GM19455 (cell line): ENCODE measurements at regions not wholly inside any gene's neighbourhood (a gene's known extent, or its start where the extent isn't known, plus 50 kb on each side); places are given as distances from the start of the nearest gene placed in this dataset.
"Not testable (repeated sequence)": the region's sequence is repeated elsewhere in the genome, so short reads cannot be mapped to it uniquely, and the experiment has no call there.

Experiments
- ATAC-seq: cut with Tn5 transposase; IDR thresholded peaks from one replicate; pipeline ENCODE4 v1.9.1; 2021; ENCODE audit not compliant: unreplicated experiment

DNA sequence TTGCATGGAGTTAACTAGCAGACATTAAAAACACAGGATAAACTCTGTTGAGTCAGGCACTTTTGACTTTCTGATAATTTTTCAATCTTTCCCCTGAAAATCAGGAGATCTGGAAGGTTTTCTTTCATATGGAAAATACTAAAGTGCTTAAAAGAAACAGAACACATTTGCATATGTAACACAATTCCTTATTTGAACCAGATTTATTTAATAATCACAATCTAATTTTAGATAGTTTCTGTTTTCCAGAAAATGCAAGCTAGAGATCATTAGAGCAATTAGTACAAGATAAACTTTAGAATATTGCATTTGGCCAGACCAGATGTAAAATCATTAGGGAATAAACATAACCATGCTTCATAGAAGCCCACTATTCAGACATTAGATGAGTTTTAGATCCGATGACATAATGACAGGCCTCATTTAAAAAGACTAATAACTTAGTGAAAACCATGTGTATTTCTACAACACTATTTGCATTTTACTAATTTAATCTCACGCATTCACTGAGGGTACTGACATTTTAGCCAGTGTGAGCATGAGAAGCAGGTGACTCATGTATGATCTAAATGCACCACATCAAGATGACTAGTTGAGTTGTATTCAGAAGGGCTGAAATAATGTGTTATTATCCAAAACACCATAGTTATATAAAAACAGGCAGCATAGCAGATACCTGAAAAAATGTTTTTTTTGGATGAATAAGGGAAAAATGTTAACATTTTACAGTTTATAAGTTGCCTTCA is 611.5 kb downstream of the LTN1 start:
- ATAC-seq = not testable (repeated sequence)

DNA sequence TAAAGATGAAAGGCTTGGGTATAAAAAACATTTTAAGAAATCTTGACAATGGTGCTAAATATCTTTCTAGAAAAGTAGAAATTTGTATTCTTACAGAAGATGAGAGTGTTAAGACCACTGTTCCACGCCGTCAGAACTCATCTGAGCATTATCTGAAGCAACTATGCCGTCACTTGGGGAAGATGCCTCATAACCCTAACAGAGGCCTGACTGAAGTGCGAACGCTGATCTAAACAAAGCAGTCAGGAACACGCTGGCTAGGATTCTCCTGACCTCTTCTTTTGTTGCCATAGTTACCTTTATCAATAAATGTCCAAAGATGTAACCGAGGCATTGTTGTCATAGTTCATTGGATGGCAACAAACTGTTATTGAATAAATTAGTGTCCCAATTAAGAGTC is 612.4 kb downstream of the LTN1 start:
- no peak for ATAC-seq

DNA sequence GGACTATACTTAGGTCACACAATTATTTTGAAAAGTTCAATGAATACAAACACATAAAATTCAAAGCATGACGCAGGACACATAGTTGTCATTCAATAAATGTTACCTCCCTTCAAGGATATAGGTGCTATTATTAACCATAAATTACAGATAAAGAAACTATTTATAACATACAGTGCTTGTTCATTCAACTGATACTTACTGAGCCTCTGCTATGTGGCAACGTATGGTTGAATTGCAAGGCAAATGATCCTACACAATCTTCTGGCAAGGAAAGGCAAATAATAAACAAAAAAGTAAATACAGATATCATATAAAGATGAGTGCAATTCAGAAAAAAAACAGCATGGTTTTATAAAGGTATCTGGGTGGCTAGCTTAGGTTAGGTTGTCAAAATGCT is 614.7 kb downstream of the LTN1 start:
- no peak for ATAC-seq

DNA sequence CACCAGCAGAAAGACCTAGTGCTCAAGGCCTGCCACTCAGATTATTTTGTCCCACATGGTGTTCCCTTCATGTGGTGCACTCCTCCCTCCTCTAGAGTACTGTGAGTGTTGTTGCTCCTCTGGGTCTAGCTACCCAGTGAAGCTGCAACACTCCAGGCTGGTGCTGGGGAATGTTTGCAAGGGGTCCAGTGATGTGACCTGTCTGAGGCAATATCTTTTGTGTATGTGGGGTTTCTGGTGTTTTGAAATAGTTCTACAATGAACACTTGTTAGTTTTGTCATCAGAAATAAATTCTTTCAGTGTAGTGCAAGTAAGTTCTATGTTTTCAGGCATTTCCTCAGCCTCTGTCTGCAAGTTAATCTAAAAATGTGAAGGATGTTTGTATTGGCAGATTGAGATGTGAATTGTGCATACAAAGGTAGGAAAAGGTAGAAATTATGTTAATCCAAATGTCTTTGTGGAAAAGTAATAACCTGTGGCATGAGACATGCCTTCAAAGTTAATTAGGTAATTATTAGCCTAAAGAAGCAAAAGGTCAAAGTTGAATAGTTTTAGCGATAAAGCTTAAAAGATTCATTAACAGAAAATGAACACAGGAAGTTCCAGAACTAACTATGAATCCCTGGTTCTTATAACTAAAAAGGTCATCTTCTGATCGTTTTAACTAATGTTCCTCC is 616.8 kb downstream of the LTN1 start:
- no peak for ATAC-seq

DNA sequence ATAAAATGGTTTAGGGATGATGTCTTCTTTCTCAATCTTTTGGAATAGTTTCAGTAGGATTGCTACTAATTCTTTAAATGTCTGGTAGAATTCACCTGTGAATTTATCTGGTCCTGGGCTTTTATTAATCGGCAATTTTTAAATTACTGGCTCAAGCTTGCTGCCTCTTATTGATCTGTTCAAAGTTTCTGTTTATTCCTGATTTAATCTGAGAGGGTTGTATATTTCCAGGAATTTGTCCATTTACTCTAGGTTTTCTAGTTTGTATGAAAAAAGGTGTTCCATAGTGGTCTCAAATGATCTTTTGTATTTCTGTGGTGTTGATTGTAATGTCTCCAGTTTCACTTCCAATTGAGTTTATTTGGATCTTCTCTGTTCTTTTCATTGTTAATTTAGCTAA is 617.8 kb downstream of the LTN1 start:
- ATAC-seq = no peak

DNA sequence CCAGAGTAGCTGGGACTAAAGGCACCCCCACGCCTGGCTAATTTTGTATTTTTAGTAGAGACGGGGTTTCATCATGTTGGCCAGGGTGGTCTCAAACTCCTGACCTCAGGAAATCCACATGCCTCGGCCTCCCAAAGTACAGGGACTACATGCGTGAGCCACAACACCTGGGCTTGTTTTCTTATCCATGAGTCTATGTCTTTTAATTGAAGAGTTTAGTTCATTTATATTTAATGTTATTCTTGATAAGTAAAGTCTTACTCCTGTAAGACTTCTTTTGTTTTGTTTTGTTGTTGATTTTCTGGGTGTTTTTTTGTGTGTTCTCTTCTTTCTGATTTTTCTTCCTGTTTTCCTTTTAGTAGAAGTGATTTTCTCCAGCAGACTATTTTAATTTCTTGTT is 621.0 kb downstream of the LTN1 start:
- no peak for ATAC-seq

DNA sequence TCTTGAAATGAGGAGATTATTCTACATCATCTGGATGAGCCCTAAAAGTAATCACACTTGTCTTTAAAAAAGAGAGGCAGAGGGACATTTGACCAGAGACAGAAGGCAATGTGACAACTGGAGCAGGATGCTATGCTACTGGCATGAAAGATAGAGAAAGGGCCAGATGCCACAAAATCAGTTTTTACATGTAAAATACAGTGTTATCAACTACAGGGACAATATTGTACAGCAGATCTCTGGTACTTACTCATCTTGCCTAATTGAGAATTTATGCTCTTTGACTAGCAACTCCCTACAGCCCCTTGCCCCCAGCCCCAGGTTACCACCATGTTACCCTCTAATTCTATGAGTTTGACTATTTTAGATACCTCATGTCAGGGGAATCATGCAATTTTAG is 633.4 kb downstream of the LTN1 start:
- ATAC-seq = no peak

DNA sequence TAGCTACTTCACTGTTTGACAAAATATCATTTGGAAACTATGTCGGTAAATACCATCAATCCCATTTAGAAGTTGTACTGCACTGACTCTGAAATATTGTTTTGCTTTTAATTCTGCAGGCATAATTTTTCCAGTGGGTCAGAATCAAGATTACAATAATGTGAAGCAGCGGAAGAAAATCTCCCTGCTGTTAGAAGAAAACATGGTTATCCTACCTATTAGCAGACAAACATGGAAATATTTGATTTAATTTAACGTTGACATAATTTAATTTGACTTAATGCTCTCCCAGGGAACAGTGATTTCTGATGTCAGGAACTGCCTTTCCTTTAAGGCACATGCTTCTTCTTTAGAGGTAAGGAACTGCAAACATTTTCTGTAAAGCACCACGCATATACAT is 634.0 kb downstream of the LTN1 start:
- ATAC-seq = no peak

DNA sequence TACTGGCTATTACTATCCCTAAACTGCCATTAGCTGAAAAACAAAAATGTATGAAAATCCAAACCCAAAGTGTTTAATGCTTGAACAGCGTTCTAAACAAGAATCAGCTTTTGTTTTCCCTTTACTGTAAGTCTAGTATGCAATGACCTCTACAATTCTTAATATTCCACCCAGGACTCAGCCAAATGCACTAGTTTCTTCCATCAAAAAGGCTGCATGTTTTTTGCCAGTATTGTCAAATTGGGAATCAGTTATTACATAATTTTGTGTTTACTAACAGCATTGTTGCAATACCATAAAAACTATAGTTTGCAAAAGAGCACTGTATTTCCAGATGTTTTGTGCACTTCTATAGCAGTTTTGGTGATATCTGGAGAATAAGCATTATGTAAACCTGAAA is 634.5 kb downstream of the LTN1 start:
- no peak for ATAC-seq

DNA sequence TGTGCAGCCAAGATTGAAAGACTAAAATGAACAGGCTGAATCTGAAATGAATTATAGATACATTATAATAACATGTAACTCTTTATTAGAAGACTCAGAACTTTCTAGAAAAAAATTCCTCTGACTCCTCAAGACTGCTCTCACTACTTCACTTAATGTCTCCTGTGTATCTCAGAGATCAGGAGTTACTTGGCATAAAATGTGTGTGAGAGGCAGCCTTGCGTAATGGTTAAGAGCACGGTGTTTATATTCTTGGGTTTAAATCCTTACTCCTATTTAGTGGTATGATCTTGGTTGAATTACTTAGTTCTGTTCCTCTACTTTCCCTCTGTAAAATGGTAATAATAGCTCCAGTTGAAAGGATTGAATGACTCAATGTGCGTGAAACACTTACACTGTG is 634.9 kb downstream of the LTN1 start:
- ATAC-seq = no peak

DNA sequence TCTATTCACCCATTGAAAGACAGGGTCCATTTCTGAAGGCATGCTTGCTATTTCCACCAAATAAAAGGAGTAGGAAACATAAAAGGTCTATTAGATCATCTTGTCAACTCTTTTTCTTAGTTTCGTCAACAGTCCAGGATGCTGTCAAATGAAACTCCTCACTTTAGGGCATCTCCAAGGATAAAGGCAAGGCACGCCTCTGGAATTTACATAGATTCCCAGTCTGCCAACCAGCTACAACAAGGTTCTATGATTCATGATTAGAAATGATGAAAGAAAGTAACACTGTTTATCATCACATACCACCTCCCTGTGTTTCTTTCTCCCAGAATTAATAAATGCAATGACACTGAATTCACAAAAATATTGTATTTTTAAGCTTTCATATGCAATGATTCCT is 636.3 kb downstream of the LTN1 start:
- no peak for ATAC-seq

DNA sequence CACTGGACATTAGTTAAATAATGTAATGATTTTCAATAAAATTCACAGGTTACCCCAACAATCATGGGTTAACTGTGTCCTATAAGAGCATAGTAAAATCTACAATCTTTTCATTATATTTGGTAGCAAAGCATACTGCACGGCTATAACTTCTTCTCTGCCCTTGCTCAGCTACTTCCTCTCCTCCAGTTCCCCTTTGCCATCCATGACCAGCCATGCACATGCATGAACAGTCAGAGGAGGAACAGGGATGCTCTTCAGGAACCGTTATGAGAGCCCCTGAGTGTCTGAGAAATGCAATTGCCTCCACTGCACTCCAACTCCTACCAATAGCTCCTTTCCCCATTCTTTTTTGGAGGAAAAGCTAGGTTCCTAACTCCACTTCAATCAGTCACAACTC is 646.7 kb downstream of the LTN1 start:
- no peak for ATAC-seq

DNA sequence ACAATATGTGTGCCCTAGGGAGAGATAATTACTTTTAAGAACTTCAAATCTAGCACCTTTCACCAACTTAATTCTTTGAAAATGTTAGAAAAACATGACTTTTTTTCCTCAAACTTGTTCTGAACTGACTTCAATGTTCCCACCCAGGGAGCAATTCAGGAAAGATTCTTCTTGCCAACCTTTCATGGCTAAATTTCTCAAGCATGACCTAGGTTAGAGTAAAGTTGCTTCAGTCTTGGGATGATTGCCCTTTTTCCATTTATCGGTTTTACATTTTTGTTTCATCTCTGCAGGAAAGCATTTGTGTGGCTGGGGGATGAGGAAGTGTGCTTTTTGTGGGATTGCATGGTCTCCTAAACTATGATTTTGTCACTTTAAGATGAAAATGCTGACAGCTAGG is 647.7 kb downstream of the LTN1 start:
- no peak for ATAC-seq

DNA sequence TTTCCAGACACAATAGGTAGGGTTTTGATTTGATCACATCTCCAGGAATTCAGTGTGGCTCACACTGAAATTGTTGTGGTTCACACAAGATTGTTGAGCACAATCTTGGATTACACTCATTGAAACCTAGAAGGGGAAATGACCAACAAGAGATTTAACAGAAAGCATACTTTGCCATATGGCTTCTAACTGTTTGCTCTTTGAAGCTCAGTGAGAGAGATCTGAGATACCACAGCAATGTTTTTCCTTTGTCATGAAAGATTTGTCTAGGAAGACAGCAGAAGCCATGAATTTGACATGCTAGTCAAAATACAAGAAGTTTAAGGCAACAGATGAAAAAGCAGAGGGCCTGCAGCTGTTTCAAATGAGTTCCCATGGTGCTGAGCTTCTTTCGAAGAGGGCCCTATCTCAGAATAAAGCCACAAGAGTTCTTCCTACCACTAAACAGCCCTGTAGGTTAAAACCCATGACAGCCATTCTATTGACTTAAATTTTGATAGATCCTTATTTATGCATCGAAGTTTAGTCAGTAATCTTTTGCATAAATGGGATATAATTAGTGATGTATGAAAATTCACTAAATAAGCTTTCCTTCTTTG is 650.4 kb downstream of the LTN1 start:
- no peak for ATAC-seq

DNA sequence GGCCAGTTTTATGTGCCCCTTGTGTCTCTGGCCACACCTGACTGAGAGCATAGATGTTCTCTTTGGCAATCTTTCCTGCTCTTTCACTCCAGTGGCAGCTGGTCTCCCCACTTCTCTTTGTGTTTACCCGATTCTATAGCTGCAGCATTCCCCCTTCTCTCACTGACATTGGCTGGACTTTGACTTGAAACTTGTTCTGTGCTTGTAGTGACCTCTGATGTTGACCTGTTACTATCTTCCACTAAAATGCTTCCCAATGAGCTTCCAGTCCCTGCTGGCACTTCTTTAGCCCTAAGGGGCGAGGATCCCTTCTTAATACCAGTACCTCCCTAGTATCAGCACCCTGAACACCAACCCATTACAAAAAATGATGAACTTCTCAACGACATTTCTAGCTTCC is 653.3 kb downstream of the LTN1 start:
- ATAC-seq = no peak

DNA sequence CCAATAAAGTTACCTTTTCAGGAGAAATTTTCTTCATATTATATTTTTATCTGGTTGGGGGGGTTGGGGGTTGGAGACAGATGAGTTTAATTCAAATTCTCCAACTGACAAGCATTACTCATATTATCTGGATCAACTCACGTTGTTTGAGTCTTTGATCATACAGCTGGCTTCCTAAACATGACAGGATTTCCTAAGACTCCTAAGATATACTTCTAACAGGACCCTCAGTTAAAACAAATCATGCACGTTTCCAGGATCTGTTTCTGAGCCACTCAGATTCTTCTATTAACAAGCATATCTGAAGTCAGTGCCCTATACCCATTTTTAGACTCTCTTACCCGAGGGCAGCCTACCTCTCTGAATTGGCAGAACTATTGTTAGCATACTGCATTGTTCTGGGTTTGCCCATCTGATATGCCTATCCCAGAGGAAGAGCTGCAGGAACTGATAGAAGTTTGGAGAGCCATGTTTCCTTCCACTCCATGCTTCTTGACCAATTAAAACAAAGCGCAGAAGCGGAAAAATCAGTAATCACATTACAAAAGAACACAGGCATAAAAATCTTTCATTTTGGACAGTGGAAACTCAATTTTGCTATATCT is 653.9 kb downstream of the LTN1 start:
- ATAC-seq = no peak

DNA sequence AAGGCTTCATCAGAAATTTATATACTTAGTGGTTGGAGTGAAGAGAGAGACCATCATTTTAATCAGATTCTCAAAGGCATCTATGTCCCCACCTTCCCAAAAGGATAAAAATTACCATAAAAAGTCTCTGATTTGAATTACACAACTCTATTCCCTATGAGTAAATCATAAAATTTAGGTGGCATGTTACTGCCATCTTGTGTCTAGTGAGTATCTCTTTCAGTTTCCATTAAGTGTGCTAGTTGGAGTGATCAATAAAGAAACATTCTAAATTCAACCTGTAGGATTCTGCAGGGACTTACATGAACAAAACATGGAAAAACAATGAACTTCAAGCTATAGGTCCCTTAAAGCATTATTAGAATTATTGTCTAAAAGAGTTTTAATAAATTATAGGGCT is 655.4 kb downstream of the LTN1 start:
- no peak for ATAC-seq

DNA sequence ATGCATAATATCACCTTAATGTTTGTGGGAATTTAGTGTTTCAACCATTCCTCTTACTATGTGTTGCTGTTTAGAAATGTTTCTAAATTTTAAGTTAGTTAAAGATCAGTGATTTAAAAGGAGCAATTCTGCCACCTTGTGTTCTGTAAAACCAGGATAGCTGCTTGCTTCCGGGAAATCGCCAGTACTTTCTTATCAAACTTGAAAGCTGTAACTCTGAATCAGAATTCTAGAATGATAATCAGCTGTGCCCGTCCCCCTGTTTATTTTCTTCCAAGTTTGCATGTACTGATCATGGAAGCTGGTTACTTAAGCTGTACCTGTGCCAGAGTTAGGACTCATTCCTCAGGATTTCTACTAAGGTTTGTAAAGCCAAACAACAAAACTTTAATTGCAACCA is 656.4 kb downstream of the LTN1 start:
- no peak for ATAC-seq

DNA sequence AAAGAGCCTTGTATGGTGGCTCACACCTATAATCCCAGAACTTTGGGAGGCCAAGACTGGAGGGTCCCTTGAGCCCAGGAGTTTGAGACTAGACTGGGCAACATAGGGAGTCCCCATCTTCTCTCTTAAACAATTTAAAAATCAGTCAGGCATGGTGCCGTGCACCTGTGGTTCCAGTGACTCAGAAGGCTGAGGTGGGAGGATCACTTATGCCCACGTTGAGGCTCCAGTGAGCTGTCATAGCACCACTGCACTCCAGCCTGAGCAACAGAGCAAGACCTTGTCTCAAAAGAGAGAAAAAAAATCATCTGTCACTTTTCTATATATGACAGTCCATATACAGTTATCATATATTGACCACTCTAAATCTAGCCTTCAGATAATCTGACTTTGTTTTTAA is 658.3 kb downstream of the LTN1 start:
- no peak for ATAC-seq

DNA sequence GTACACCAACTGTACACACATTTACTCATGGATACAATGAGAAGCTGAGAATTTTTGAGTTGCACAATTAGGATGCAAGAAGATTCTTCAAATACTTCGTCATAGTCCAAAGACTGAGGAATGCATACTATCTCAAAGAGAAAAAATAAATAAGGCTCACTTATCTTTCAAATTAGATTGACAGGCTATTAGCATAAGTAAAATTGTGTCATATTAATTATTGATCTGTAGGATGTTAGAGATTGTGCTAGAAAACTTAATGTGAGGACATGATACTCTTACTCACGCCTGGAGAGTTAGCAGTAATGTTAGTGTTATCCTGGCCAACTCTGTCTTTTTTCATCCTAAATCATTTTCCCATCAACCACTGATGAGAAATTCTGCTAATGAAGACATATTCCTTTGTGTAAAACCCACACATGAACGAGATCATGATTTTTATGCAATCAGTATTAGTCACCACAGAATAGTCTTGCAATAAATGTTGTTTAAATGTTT is 659.0 kb downstream of the LTN1 start:
- no peak for ATAC-seq

DNA sequence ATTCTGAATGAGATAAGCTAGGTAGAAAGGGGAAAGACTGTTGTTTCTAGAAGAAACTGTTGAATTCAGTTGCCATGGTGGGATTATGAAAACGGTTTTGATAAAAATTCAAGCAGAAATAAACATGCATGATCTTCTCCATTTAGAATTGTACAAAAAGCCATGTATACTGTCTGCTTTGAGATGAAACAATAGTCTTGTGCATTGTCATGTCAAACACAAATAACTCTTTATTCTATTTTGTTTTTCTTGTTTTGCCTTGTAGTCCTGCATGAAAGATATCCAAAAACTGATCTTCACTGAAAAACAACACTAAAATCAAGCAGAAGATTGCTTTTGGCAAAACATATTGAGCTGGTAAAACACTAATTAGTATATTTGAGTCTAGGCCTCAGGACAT is 659.9 kb downstream of the LTN1 start:
- no peak for ATAC-seq

DNA sequence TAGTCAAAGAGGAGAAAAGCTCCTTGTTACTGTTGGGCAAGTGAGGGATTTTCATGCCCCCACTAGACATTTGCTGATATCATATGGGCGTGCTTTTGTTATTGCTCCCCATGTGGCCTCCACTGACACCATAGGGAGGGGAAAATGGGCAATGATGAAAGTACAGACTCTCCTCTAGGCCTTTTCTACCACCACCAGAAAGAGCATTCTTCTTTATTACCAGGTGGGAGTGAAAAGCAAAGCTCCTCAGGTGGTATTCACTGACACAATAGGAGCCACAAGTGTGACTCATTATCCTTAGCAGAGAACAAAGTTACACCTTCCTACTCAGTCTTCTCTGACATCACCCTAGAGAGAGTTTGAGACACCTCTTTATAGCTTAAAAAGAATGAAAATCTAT is 667.1 kb downstream of the LTN1 start:
- no peak for ATAC-seq
